ENCODE measurements at regions not wholly inside any gene's neighbourhood (a gene's known extent, or its start where the extent isn't known, plus 50 kb on each side); places are given as distances from the start of the nearest gene placed in this dataset.

GRCh38 chrX:148363471-148364235, 136.8 kb upstream of the AFF2 start:
- TF ChIP-seq CTCF (IDR thresholded peaks at IDR 0.05; ENCODE audit: low read length) (no peak), EZH2 (IDR thresholded peaks at IDR 0.05; ENCODE audit: borderline replicate concordance, low read length) (no peak)

All from OCI-LY1 (cell line).